ENCODE measurements at regions not wholly inside any gene's neighbourhood (a gene's known extent, or its start where the extent isn't known, plus 50 kb on each side); places are given as distances from the start of the nearest gene placed in this dataset.

- TF ChIP-seq CTCF (conservative IDR thresholded peaks at IDR 0.05) (no peak), EZH2 (IDR thresholded peaks at IDR 0.05; ENCODE audit: low read depth) (no peak)
These were observed 81.6 kb upstream of the AK4 start for GRCh38 chr1:65066419-65066765.

All from PC-9 (cell line).